Trophoblast cell (in vitro differentiated cells and primary cell): ENCODE measurements at regions not wholly inside any gene's neighbourhood (a gene's known extent, or its start where the extent isn't known, plus 50 kb on each side); places are given as distances from the start of the nearest gene placed in this dataset.
A peak's percentile ranks its signal among the peaks of the same experiment; 100 is the strongest.

ENCODE experiments used
- DNase-seq, 2 donors: peaks; one replicate each; pipeline ENCODE4 v3.0.0-alpha.2; 2016
- H2AFZ ChIP-seq: 2 replicates; pipeline ENCODE4 v1.6.1; 2013; ENCODE audit warnings: low read length, moderate library complexity, mild to moderate bottlenecking; ENCODE audit not compliant: insufficient read depth, poor library complexity
- H2AK5ac ChIP-seq: 2 replicates; pipeline ENCODE4 v1.6.1; 2013; ENCODE audit warnings: mild to moderate bottlenecking, low read length
- H2BK120ac ChIP-seq: 2 replicates; pipeline ENCODE4 v1.6.1; 2013; ENCODE audit warnings: low read length, mild to moderate bottlenecking, moderate library complexity; ENCODE audit not compliant: insufficient read depth, poor library complexity
- H2BK12ac ChIP-seq: 2 replicates; pipeline ENCODE4 v1.6.1; 2013; ENCODE audit warnings: mild to moderate bottlenecking, low read length, moderate library complexity
- H2BK5ac ChIP-seq: 2 replicates; pipeline ENCODE4 v1.6.1; 2013; ENCODE audit warnings: low read length, low read depth, moderate library complexity, mild to moderate bottlenecking; ENCODE audit not compliant: poor library complexity
- H3K14ac ChIP-seq: 2 replicates; pipeline ENCODE4 v1.6.1; 2013; ENCODE audit warnings: mild to moderate bottlenecking, low read length
- H3K18ac ChIP-seq: 2 replicates; pipeline ENCODE4 v1.6.1; 2013; ENCODE audit warnings: mild to moderate bottlenecking, low read length
- H3K23ac ChIP-seq: 2 replicates; pipeline ENCODE4 v1.6.1; 2013; ENCODE audit warnings: low read length
- H3K27ac ChIP-seq: 2 replicates; pipeline ENCODE4 v1.5.1; 2013; ENCODE audit warnings: low read depth, mild to moderate bottlenecking, inconsistent platforms, low read length, moderate library complexity
- H3K27me3 ChIP-seq: 2 replicates; pipeline ENCODE4 v1.6.1; 2013; ENCODE audit warnings: inconsistent platforms, mild to moderate bottlenecking, low read length, moderate library complexity; ENCODE audit not compliant: insufficient read depth
- H3K36me3 ChIP-seq, 2 experiments: 1 replicate in 1 of 2; 2 replicates in 1 of 2; pipeline ENCODE4 v1.6.1; 2013; ENCODE audit warnings: low read length in 2 of 2, mild to moderate bottlenecking in 2 of 2, moderate library complexity in 1 of 2; ENCODE audit not compliant: insufficient read depth in 2 of 2, control insufficient read depth in 1 of 2
- H3K4ac ChIP-seq: 2 replicates; pipeline ENCODE4 v1.6.1; 2013; ENCODE audit warnings: low read depth, mild to moderate bottlenecking, low read length, moderate library complexity
- H3K4me1 ChIP-seq, 2 experiments: 1 replicate in 1 of 2; 2 replicates in 1 of 2; pipeline ENCODE4 v1.6.1; 2013; ENCODE audit warnings: low read length in 2 of 2, mild to moderate bottlenecking in 2 of 2, moderate library complexity in 1 of 2; ENCODE audit not compliant: insufficient read depth in 2 of 2, control insufficient read depth in 1 of 2
- H3K4me2 ChIP-seq: 2 replicates; pipeline ENCODE4 v1.6.1; 2013; ENCODE audit warnings: inconsistent platforms, mild to moderate bottlenecking, low read length, moderate library complexity
- H3K4me3 ChIP-seq: 2 replicates; pipeline ENCODE4 v1.5.1; 2013; ENCODE audit warnings: mild to moderate bottlenecking, low read depth, low read length, inconsistent platforms
- H3K79me1 ChIP-seq: one replicate; pipeline ENCODE4 v1.6.1; 2013; ENCODE audit warnings: low read length
- H3K79me2 ChIP-seq: 2 replicates; pipeline ENCODE4 v1.6.1; 2013; ENCODE audit warnings: low read length, mild to moderate bottlenecking; ENCODE audit not compliant: control insufficient read depth, insufficient read depth, poor library complexity
- H3K9ac ChIP-seq: 2 replicates; pipeline ENCODE4 v1.6.1; 2013; ENCODE audit warnings: mild to moderate bottlenecking, low read length
- H3K9me3 ChIP-seq: 2 replicates; pipeline ENCODE4 v1.6.1; 2013; ENCODE audit warnings: low read depth, mild to moderate bottlenecking, control low read depth, inconsistent platforms, low read length; ENCODE audit not compliant: insufficient read depth
- H4K12ac ChIP-seq: 2 replicates; pipeline ENCODE4 v1.6.1; 2013; ENCODE audit warnings: low read depth, mild to moderate bottlenecking, low read length, moderate library complexity
- H4K8ac ChIP-seq: 2 replicates; pipeline ENCODE4 v1.6.1; 2013; ENCODE audit warnings: low read depth, mild to moderate bottlenecking, low read length, moderate library complexity
- H4K91ac ChIP-seq: one replicate; pipeline ENCODE4 v1.6.1; 2013; ENCODE audit warnings: low read depth, mild to moderate bottlenecking, low read length, moderate library complexity
- WGBS: extraction: QIAGEN DNeasy Blood & Tissue Kit; methylation state at CpG from one replicate; pipeline ENCODE4 v1.1.7; 2013; ENCODE audit warnings: missing lambda C conversion rate; ENCODE audit not compliant: insufficient read length, insufficient coverage; ENCODE audit errors: extremely low coverage; 5-methylcytosine and 5-hydroxymethylcytosine counted together

DNA sequence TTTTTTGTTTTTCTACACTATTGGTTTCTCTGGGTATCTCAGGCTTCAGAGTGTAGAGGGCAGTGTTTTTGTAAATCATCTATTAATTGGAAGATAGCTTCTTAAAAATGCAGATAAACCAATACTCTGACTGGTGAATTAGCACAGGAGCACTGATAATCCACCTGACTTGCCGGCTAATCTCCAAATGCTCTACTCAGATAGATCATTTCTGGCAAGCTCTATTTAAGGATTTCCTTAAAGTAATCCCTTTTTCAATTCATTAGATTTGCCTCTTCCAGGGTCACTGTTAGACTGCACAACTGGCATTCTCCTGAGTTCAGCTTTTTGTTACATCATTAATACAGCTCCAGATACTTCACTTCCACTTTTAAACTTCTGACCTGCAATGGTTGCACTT is 1390.3 kb upstream of the NUDT12 start:
- Histone ChIP-seq H3K18ac (no peak overlapping the region), H3K9ac (no peak overlapping the region), H4K91ac (no peak overlapping the region), H3K14ac (no peak overlapping the region), H2BK120ac (no peak overlapping the region), H2AFZ (no peak overlapping the region), H3K36me3 (peaks cover 0 to 2% of the 10 kb centered on the region in 2 experiments), H4K12ac (no peak overlapping the region), H3K79me1 (no peaks in the 10 kb centered on the region), H3K4me2 (no peak overlapping the region), H3K23ac (no peak overlapping the region), H3K4me3 (no peak overlapping the region), H4K8ac (no peak overlapping the region), H2AK5ac (no peak overlapping the region), H3K79me2 (no peaks in the 10 kb centered on the region), H3K27me3 (no peaks in the 10 kb centered on the region), H3K27ac (no peak overlapping the region), H3K9me3 (peaks cover 2% of the 10 kb centered on the region), H3K4me1 (no peaks in the 10 kb centered on the region), H3K4ac (no peak overlapping the region), H2BK12ac (no peak overlapping the region), H2BK5ac (no peak overlapping the region)
- WGBS = no CpG with 5 or more reads among the region's 1 CpG
- DNase-seq = no peak

- Histone ChIP-seq H2BK120ac (no peak overlapping the region), H2BK12ac (no peak overlapping the region), H3K79me1 (no peaks in the 10 kb centered on the region)
Measured at GRCh38 chr5:104951829-104952228, 1389.2 kb upstream of the NUDT12 start.

GRCh38 chr5:104947076-104947475 is 1384.5 kb upstream of the NUDT12 start:
- no peak for DNase-seq
- Histone ChIP-seq H4K91ac (no peak overlapping the region), H2BK120ac (no peak overlapping the region), H3K27me3 (no peaks in the 10 kb centered on the region), H3K9me3 (peaks cover 2% of the 10 kb centered on the region), H3K4me3 (no peak overlapping the region), H3K9ac (no peak overlapping the region), H3K4ac (no peak overlapping the region), H3K4me2 (no peak overlapping the region), H4K12ac (no peak overlapping the region), H3K23ac (no peak overlapping the region), H3K79me1 (no peaks in the 10 kb centered on the region), H2BK5ac (no peak overlapping the region), H2BK12ac (no peak overlapping the region), H3K14ac (no peak overlapping the region), H3K4me1 (no peaks in the 10 kb centered on the region), H3K36me3 (no peaks in the 10 kb centered on the region), H2AFZ (no peak overlapping the region), H4K8ac (no peak overlapping the region), H3K79me2 (no peaks in the 10 kb centered on the region), H2AK5ac (no peak overlapping the region), H3K18ac (no peak overlapping the region), H3K27ac (no peak overlapping the region)
- no CpG with 5 or more reads among the region's 1 CpG for WGBS

More at GRCh38 chr5:104951829-104952228, 1389.2 kb upstream of the NUDT12 start:
- no peak overlapping the region for H3K18ac ChIP-seq
- H3K4me1 ChIP-seq = no peaks in the 10 kb centered on the region
- no CpG with 5 or more reads among the region's 3 CpGs for WGBS
- peaks cover 2% of the 10 kb centered on the region for H3K9me3 ChIP-seq
- no peak overlapping the region for H3K4me3 ChIP-seq
- no peak overlapping the region for H3K4ac ChIP-seq
- no peaks in the 10 kb centered on the region for H3K27me3 ChIP-seq
- H2BK5ac ChIP-seq = no peak overlapping the region
- H2AK5ac ChIP-seq = no peak overlapping the region
- H4K8ac ChIP-seq = no peak overlapping the region
- H3K23ac ChIP-seq = no peak overlapping the region
- no peaks in the 10 kb centered on the region for H3K79me2 ChIP-seq
- H3K36me3 ChIP-seq = peaks cover 0 to 2% of the 10 kb centered on the region in 2 experiments
- H3K4me2 ChIP-seq = no peak overlapping the region
- no peak overlapping the region for H3K14ac ChIP-seq
- no peak overlapping the region for H3K9ac ChIP-seq
- no peak for DNase-seq
- no peak overlapping the region for H3K27ac ChIP-seq
- H4K12ac ChIP-seq = no peak overlapping the region
- H4K91ac ChIP-seq = no peak overlapping the region
- no peak overlapping the region for H2AFZ ChIP-seq

- Histone ChIP-seq H2BK5ac (no peak overlapping the region), H3K4ac (no peak overlapping the region), H3K4me1 (no peaks in the 10 kb centered on the region), H3K27ac (peak overlapping the region; percentile 74), H3K79me1 (peaks cover 3% of the 10 kb centered on the region), H3K36me3 (no peaks in the 10 kb centered on the region), H2AFZ (no peak overlapping the region), H3K27me3 (no peaks in the 10 kb centered on the region), H2BK12ac (no peak overlapping the region), H3K9me3 (no peaks in the 10 kb centered on the region), H4K91ac (no peak overlapping the region), H4K12ac (no peak overlapping the region), H3K14ac (no peak overlapping the region), H3K23ac (no peak overlapping the region), H3K4me3 (no peak overlapping the region), H3K18ac (no peak overlapping the region), H3K4me2 (peak overlapping the region; percentile 34), H3K79me2 (no peaks in the 10 kb centered on the region), H3K9ac (no peak overlapping the region), H2AK5ac (no peak overlapping the region), H4K8ac (no peak overlapping the region), H2BK120ac (no peak overlapping the region)
- no CpG with 5 or more reads among the region's 1 CpG for WGBS
- DNase-seq = peak; percentile 39 to 86
Measured at GRCh38 chr5:104942735-104943134, 1380.1 kb upstream of the NUDT12 start.
